Superior temporal gyrus (tissue), 1 donor: ENCODE measurements at regions not wholly inside any gene's neighbourhood (a gene's known extent, or its start where the extent isn't known, plus 50 kb on each side); places are given as distances from the start of the nearest gene placed in this dataset.
A peak's percentile ranks its signal among the peaks of the same experiment; 100 is the strongest.
"Not testable (repeated sequence)": the region's sequence is repeated elsewhere in the genome, so short reads cannot be mapped to it uniquely, and the experiment has no call there.

Source experiments
- DNase-seq: peaks from one replicate; pipeline ENCODE4 v3.0.0-alpha.2; 2016; ENCODE audit errors: extremely low spot score

DNA sequence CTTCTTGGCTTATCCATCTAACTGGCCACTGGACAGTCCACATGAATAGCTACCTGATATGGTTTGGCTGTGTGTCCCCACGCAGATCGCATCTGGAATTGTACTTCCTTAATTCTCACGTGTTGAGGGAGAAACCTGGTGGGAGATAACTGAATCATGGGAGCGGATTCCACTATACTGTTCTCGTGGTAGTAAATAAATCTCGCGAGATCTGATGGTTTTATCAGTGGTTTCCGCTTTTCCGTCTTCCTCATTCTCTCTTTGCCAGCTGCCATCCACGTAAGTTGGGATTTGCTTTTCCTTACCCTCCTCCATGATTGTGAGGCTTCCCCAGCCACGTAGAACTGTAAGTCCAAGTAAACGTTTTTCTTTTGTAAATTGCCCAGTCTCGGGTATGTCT lies 1496.4 kb downstream of the KHDRBS2 start:
- DNase-seq = not testable (repeated sequence)

DNA sequence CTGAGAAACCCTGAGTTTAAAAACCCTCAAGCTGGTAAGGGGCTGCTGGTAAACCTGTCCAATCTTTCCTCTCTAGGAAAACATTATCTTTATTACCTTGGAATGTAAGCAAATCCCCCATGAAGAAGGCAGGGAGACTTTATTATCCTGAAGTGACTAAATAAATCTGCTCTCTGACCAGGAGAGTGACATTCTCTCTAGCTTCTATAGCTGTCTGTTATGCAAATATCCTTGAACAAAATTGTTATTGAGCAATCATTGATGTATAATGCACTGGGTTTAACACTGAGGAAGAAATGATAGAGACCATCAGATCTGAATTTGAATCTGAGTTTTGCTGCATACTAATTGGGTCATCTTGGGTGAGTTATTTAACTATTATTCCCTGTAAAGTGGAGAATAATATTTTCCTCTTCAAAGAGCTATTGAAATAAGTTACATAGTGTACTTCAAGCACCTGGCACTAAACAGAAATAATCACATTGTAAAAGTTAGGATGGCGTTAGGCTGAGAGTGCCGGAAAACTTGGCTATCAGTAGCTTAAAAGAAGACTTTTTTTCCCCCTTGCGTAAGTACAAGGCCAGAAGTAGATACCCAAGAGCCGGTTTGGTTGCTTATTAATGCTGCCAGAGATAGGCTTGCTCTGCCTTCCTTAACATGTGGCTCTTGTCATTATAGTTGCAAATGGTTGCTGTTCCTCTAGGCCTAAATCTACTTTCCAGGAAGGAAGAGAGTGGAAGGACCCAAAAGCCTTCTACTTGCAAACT lies 1503.1 kb downstream of the KHDRBS2 start:
- DNase-seq = not testable (repeated sequence)

DNA sequence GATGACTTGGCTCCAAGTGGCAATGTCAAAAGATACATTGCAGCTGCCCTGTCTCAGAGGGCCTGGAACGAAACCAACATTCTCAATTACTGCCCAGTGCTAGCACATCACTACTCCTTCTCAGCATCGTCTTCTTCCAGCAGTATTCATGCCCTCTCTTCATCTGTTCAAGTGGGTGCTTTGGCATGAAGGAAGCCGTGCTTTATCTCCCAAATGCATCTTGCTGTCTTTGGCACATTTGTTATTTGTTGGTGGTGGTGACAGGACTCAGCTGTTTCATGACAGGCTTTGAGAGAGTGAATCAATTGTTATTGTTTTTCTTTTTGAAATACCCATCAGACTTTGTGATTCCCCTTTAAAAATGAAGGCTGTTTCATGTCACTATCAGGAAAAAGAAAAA lies 1506.4 kb downstream of the KHDRBS2 start:
- DNase-seq = not testable (repeated sequence)

DNA sequence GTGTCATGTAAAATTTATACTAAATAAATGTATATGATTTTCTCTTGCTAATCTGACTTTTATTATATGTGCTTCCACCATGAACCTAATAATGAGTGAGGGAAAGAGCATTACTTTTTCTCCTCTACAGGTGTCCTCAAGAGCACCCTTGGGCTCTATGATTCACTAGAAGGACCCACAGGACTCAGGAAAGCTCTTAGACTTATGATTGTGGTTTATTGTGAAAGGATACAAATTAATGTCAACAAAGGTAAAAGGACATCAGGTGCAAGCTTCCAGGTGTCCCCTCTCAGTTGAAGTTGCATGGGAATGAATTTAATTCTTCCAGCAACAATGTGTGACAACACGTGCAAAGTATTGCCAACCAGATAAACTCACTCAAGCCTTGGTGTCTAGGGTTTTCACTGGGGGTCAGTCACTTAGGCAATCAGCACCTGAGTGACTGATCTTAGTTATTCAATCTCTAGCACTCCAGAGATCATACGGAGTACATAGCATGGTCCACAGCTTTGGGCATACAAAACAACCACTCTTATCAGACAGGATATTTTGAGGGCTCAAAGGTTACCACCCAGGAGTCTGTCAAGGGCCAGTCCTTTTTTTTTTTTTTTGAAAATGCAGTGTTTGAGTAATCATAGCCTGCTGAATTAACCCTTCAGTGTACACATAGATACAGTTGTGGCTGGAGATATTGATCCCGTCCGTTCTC lies 1518.1 kb downstream of the KHDRBS2 start:
- not testable (repeated sequence) for DNase-seq

DNA sequence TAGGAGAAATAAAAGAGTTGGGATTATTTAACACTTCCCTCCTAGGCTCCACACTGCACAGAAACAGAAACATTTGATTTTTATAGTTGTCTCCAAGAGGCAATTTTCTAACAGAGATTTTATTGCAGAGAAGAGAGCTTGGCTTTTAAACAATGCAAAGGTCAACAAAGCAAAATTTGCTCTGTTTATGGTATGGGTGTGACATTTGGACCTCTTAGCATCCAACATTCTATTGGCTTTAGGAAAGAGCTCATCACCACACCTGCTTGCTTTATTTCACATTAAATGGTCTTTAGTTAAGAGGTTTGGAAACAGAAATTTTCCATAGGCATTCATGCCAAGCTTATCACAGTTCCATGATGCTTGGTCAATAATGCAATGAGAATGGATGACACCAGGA lies 1520.7 kb downstream of the KHDRBS2 start:
- DNase-seq = not testable (repeated sequence)

DNA sequence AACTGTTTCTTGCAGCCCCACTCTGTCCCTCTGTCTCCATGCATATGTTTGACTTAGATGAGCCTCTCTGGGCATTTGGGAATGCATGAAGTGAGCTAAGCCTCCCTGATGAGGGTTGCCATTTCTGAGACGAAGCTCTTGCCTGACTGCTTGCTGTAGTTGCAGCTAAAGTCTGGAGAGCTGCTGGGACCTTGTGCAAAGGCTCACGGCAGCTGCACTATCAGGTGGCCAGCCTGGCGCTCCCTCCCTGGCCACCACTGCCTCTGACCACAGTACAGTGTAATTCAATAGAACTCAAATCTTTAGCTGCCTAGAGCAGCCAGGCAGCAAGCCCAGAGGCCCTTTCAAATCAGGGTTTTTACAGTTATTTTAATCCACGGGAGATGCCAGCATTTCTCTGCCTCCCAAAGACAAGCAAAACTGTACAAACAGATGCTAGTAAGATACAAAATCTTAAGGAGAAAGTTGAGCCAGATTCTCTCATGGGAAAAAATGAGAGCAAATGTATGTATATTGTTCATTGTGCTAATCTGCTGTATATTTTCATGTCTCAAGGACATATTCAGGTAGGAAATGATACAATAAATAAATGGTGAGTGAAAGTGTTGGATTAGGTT lies 1522.5 kb downstream of the KHDRBS2 start:
- peak; percentile 13 for DNase-seq

DNA sequence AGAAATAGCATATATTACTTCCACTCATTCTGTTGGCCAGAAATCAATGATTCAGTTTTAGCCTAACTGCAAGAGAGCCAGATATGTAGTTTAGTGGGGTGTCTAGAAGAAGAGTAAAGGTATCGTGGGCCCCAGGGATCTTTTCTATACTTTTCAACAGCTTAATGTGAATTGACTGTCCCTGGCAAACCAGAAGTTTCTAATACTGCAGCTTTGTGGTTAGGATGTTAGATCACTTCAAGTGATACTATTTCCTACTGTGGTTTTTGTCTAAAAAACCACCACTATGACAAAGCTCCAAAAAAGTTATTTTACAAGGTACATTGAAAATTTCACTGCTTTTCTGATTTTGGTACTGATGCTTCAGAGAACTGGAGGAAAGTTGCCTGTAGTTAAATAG lies 1525.1 kb downstream of the KHDRBS2 start:
- DNase-seq = not testable (repeated sequence)

DNA sequence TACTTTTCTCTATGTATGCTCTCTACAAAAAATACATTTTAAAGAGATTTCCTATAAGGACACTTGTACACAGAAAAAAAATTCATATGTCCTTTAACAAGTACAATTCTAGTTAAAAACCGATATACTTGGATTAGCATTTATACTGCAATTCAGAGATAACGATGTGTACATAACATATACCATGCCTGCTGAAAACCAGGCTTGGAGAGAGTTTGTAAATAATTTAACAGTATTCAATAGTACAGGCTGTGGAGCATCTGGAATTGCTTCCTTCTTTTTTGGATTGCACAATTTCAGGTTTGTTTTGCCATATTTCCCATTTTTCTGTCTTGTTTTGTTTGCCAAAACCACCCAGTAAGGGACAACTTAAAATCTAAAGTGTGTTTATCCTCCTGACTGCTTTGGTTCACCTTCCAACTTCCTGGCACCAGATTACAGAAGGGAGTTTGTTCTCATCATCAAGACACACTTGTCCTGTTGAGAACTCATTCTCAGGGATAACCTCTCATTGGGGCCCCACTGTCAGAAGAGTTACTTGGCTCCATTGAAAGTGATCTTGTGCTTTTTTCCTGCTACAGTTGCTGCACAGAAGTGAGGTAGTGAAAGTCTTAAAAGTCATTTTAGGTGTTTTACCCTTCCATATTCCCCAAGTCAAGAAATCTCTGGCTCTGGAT lies 1526.7 kb downstream of the KHDRBS2 start:
- not testable (repeated sequence) for DNase-seq

DNA sequence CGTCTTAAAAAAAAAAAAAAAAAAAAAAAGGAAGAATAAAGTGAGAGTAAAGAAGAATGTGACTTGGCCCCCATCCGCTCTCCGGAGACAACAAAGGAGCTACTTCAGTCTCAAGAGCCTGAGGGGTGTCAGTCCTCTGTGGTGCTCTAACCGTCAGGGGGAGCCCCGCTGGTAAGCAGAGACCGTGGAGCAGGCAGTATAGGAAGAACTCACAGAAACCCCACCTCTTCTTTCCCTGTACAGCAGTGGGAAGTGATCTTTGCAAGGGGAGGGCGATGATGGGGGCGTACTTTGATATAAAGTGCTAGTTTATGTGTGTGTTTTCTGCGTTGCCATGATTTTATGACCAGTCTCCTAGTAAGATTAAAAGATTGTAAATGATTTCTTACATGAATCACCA lies 1527.3 kb downstream of the KHDRBS2 start:
- not testable (repeated sequence) for DNase-seq

DNA sequence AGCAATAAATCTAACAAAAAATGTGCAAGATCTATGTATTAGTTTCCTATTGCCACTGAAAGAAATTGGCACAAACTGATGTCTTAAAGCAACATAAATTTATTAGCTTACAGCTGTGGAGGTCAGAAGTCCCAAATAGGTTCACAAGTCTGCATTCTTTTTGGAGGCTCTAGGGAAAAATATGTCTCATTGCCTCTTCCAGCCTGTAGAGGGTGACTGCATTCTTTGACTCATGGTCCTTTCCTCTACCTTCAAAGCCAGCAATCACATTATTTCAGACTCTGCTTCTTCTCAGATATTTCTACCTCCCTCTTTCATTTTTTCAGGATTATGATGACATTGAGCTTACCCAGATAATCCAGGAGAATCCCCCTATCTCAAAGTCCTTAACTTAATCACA lies 1531.1 kb downstream of the KHDRBS2 start:
- no peak for DNase-seq

DNA sequence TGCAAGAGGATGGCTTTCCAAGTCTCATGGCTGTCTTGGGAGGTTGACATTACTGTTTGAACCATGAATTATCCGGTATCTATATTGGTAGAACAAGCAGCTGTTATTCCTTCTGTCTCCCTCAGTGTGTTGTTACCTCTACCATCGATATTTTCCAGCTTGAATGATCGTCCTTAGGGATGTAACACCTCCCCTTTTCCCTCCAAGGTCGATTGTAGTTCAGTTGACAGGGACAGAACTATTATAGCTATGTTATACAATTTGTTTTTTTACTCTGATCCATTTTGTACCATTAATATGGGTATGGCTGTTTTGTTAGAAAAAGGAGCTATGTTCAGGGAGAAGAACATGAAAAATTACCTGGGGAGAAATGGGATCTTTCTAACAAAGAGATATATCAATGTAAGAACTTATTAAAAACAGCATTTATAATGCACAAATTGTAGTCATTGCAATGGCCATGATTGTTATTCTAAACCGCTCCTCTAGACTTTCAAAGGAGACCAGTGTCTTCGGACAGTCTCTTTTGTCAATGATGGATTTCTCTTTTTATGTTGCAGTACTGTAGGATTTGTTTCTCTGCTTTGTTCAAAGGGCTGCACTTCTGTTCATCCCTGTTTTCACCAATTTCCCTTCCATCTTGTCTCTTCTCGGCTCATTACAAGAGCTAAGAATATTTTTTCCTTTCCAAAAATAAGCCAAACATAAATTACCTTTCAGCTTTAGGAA lies 1535.5 kb downstream of the KHDRBS2 start:
- DNase-seq = not testable (repeated sequence)

DNA sequence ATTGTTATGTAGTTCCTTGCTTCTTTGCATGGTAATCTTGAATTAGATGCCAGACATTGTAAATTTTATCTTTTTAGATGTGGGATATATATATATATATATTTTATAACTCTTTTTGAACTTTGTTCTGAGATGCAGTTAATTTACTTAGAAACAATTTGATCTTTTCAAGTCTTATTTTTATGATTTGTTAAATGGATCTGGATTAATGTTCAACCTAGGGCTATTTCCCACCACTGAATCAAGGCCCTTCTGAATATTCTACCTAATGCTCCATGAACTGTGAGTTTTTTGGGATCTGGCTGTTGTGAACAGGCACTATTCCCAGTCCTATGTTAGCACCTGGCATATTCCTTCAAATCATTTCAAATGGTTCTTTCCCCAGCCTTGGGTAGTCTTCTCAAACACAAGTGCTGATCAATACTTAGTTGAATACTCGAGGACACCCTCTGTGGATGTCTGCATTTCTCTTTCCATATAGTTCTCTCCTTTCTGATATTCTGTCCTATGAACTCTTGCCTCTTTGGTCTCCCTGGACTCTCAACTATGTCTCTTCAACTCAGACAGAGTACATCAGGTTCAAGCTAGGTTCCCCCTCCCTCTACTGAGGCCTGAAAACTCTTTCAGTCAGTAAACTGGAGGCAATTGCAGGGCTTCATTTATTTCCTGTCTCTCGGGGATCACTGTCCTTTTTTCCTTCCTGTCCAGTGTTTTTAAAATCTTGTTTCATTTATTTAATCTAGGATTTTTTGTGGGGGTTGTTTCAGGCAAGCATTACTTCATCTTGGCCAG lies 1538.1 kb downstream of the KHDRBS2 start:
- DNase-seq = not testable (repeated sequence)

DNA sequence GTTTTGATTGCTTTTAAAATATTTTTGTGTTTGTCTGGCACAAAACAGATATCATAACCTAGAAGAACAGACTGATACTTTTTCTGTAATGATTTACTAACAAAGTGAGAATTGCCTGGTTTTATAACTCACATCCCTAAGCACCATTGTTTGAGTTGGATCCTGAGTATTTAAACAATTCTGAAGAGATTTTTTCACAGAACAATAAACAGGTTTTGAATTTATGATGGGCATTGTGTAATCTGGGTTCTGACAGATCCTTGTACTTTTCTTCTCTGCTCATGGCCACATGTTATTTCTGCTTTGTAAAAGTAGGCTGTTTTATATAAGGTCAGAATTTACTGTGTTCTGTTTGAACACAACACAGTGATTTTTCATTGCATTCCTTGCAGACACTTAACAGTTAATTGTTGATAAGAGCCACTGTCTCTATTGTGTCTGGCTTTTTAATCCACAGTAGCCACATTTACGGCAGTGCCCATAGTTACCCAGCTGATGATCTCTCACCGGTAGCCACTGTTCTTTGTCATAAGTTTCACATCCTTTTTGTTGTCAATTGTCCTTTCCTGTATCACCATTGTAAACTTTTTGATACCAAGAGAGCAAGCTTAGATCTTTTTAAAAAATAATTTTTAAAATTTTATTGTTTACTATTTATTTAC lies 1548.1 kb downstream of the KHDRBS2 start:
- not testable (repeated sequence) for DNase-seq

DNA sequence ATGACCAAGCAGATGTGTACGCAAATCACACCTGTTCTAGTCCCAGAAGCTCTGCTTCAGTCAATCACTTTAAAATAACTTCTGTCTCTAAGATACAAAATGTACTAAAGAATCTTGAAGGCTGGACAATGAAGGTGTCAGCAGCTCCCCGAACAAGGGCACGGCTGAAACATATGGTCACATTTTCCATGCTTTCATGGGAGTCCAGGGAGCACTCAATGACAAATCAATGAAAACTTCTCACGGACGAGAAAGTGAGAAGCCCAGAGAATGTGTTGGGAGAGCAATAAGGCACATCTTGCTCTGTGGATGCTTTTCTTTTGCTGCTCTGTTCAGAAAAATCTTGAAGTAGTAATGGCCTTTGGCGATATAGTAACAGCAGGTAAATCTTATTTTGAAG lies 1548.7 kb downstream of the KHDRBS2 start:
- not testable (repeated sequence) for DNase-seq

DNA sequence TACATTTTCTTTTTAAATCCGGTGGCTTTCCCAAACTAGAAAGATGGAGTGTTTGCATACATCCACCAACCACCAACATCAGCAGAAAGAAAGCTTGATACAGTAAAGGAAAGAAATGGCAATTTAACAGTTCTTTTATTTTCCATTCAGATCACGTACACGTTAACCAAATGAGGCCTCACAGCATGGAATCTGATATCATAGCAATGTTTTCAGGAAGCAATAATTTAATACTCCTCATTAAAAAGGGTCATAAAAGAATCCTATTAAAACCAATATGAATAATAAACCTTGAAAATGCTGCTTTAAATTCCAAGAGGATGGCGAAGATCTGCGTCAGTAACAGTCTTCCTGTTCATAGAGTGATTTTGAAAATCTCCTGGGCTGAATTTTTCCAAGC lies 1562.1 kb downstream of the KHDRBS2 start:
- not testable (repeated sequence) for DNase-seq

DNA sequence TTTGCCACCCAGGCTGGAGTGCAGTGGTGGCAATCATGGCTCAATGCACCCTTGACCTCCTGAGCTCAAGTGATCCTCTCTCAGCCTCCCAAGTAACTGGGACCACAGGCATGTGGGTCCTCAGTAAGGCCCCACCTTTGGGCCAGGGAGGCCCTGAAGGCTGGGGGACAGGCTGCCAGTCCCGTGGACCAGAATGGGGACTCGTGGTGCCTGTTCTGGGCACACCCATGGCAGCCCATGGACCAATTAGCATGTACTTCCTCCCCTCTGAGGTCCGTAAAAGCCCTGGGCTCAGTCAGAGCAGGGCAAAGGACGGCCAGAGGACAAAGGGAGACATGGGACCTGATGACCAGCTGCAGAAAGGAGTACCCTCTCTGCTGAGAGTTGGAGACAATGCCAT lies 1590.8 kb downstream of the KHDRBS2 start:
- no peak for DNase-seq

DNA sequence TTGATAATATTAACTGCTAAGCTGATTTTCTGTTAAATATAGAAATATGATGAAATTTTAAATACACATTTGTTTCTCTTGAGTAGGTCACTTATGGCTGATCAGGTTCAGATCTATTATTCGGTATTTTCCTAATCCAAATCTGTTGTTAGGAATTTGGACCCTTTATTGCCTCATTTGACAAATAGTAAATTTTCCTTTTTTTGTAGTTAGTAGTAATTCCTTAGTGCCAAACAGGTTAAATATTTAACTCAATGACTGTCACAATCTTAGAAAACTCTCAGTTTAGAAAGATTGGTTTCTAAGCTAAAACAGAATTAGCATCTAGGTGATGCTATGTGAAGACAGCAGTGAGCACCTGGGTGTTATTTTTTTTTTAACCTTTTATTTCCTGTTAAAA lies 1598.9 kb downstream of the KHDRBS2 start:
- no peak for DNase-seq

DNA sequence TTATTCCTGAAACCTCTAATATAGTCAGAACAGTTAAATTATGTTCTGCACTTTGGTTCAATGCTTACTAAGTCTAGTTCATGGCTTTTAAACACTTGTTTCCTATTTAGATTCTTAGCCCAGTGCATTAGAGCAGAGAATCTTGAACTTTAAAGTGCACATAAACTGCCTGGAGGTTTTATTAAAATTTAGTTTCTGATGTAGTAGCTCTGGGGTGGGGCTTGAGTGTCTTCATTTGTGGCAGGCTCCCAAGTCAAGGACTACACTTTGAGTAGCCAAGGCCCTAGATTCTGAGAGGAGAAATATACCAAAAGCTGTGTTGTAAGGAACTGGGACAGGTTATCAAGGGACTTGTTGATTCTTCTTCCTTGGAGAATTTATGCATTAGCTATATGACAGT lies 1604.2 kb downstream of the KHDRBS2 start:
- no peak for DNase-seq

DNA sequence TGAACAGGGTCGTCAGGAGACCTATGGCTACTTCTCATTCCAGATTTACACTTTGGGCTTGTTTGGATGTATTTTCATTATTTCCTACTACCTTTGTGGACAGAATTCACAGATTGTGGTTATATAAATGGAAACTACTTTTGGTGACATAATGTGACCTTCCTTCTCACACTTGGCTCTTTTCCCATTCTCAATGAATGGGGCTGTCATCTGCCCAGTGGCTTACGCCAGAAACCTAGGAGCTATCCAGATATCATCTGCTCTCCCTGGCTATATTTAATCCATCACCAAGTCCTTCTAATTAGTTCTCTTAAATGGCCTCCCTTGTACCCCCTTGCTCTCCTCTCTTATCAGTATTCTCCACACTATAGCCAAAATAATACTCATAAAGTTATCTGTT lies 1606.8 kb downstream of the KHDRBS2 start:
- no peak for DNase-seq

DNA sequence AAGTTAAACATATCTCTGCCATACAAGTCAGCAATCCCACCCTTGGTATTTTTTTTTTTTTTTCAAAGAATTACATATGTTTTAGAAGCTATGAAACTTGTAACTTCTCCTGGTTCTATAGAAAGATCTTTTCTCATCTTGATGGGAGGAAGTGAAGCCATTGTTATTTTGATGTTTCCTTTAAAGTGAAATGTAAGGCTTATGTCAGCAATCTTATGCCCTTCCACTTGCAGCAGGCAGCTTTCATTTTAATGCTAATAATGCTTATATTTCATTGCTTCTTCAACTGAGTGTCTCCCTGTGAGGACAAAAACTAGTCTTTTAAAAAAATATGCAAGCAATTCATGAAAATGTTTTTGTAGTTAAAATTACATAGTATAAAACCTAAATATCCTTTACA lies 1614.7 kb downstream of the KHDRBS2 start:
- DNase-seq = no peak
